ENCODE measurements at regions not wholly inside any gene's neighbourhood (a gene's known extent, or its start where the extent isn't known, plus 50 kb on each side); places are given as distances from the start of the nearest gene placed in this dataset.

GRCh38 chr7:52325237-52325636 is 710.2 kb upstream of the POM121L12 start:
- no peak for DNase-seq

GRCh38 chr7:52323202-52323746 is 712.2 kb upstream of the POM121L12 start:
- DNase-seq = no peak

- DNase-seq = no peak
Measured at GRCh38 chr7:52320610-52321009, 714.8 kb upstream of the POM121L12 start.

GRCh38 chr7:52317921-52318320 is 717.5 kb upstream of the POM121L12 start:
- no peak for DNase-seq

GRCh38 chr7:52311886-52312285 is 723.5 kb upstream of the POM121L12 start:
- DNase-seq = no peak

GRCh38 chr7:52309631-52310030 is 725.8 kb upstream of the POM121L12 start:
- no peak for DNase-seq

- DNase-seq = no peak
Measured at GRCh38 chr7:52302765-52303520, 732.5 kb upstream of the POM121L12 start.

GRCh38 chr7:52297128-52297527 is 738.3 kb upstream of the POM121L12 start:
- no peak for DNase-seq

- no peak for DNase-seq
Measured at GRCh38 chr7:52294942-52295341, 740.5 kb upstream of the POM121L12 start.

GRCh38 chr7:52289247-52289646 is 746.2 kb upstream of the POM121L12 start:
- no peak for DNase-seq

GRCh38 chr7:52287698-52288097 is 747.7 kb upstream of the POM121L12 start:
- DNase-seq = no peak

- DNase-seq = no peak
Measured at GRCh38 chr7:52285689-52286088, 749.7 kb upstream of the POM121L12 start.

- no peak for DNase-seq
Measured at GRCh38 chr7:52283335-52283734, 752.1 kb upstream of the POM121L12 start.

GRCh38 chr7:52273685-52274610 is 761.5 kb upstream of the POM121L12 start:
- DNase-seq = no peak

GRCh38 chr7:52271703-52272102 is 763.7 kb upstream of the POM121L12 start:
- DNase-seq = peak; percentile 26 to 39

- no peak for DNase-seq
Measured at GRCh38 chr7:52270301-52270700, 765.1 kb upstream of the POM121L12 start.

GRCh38 chr7:52269669-52270068 is 765.8 kb upstream of the POM121L12 start:
- no peak for DNase-seq

- no peak for DNase-seq
Measured at GRCh38 chr7:52261057-52261456, 774.4 kb upstream of the POM121L12 start.

- no peak for DNase-seq
Measured at GRCh38 chr7:52260046-52260665, 775.3 kb upstream of the POM121L12 start.

- DNase-seq = no peak
Measured at GRCh38 chr7:52257890-52258289, 777.5 kb upstream of the POM121L12 start.

GRCh38 chr7:52254396-52255010 is 780.9 kb upstream of the POM121L12 start:
- no peak for DNase-seq

- no peak for DNase-seq
Measured at GRCh38 chr7:52253953-52254352, 781.5 kb upstream of the POM121L12 start.

- no peak for DNase-seq
Measured at GRCh38 chr7:52249741-52250140, 785.7 kb upstream of the POM121L12 start.

All from NCI-H1930 (cell line).